ENCODE measurements at regions not wholly inside any gene's neighbourhood (a gene's known extent, or its start where the extent isn't known, plus 50 kb on each side); places are given as distances from the start of the nearest gene placed in this dataset.
"Not testable (repeated sequence)": the region's sequence is repeated elsewhere in the genome, so short reads cannot be mapped to it uniquely, and the experiment has no call there.

GRCh38 chr14:61602003-61602732 is 93.1 kb upstream of the HIF1A start:
- DNase-seq (ENCODE audit: low read depth in 2 of 2), result no peak

GRCh38 chr14:61602733-61603077 is 92.6 kb upstream of the HIF1A start:
- no peak for DNase-seq (ENCODE audit: low read depth in 2 of 2)

DNA sequence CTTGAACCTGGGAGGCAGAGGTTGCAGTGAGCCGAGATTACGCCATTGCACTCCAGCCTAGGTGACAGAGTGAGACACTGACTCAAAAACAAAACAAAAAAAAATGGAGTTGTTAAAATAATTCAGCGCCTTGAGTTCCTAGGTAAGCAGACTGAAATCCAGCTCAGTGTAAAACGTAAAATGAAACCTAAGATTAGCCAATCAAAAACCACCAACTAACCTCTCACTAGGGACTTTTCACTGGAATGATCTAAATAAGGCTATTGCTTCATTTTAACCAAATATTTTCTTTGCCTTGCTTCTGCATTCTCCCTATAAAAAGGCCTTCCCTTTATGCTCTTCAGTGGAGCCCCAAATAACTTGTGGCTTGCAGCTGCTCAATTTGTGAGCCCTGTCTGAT is 91.6 kb upstream of the HIF1A start:
- no peak for DNase-seq (ENCODE audit: low read depth in 2 of 2)

GRCh38 chr14:61607570-61608244 is 87.6 kb upstream of the HIF1A start:
- DNase-seq (ENCODE audit: low read depth in 2 of 2), result no peak

GRCh38 chr14:61608245-61609165 is 86.8 kb upstream of the HIF1A start:
- no peak for DNase-seq (ENCODE audit: low read depth in 2 of 2)

DNA sequence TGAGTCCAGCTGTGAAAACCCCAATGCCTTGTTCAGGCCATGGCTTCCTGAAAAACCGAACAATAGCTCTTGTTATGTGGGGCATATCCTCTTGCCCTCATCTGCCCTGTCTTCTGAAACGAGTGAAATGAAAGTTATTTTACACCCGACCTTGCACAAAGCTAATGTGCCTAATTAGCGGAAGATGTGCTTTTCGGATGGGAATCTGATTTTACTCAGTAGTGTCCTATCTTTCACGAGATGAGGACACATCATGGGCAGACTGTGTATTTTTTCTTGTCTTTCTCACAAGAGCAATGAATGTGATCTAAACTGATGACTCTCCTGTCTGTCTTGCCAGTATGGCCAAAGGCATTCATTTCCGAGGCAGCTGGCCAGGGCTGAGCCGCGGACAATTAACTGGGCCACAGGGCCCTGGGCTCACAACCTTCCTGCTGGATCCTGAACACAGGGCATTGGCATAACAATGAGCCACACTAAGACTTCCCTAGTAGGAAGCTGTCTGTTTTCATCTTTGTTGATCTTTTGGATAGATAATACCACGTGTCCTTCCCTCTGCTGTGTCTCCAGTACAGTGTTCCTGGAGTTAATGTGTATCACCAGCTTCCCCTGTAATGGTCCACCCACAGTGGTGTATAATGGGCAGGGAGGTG is 86.0 kb upstream of the HIF1A start:
- no peak for DNase-seq (ENCODE audit: low read depth in 2 of 2)

GRCh38 chr14:61609884-61610283 is 85.4 kb upstream of the HIF1A start:
- DNase-seq (ENCODE audit: low read depth in 2 of 2), result no peak

- no peak for DNase-seq (ENCODE audit: low read depth in 2 of 2)
These were observed 84.4 kb upstream of the HIF1A start for GRCh38 chr14:61610900-61611299.

GRCh38 chr14:61611880-61612630 is 83.3 kb upstream of the HIF1A start:
- no peak for DNase-seq (ENCODE audit: low read depth in 2 of 2)

DNA sequence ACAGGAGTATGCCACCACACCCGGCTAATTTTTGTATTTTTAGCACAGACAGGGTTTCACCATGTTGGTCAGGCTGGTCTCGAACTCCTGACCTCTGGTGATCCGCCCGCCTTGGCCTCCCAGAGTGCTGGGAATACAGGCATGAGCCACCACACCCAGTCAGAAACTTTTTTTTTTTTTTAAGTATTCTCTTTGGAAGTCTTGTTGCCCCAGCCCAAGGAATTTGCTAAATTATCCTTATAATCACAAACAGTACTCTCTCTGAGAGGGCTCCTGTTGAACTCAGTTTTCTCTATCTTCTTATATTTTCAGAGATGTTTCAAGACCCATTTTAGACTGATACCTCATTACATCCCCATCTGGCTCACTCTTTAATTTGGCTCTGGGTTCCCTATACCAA is 82.3 kb upstream of the HIF1A start:
- DNase-seq (ENCODE audit: low read depth in 2 of 2), result not testable (repeated sequence)

- DNase-seq (ENCODE audit: low read depth in 2 of 2), result no peak
These were observed 80.6 kb upstream of the HIF1A start for GRCh38 chr14:61614693-61615092.

DNA sequence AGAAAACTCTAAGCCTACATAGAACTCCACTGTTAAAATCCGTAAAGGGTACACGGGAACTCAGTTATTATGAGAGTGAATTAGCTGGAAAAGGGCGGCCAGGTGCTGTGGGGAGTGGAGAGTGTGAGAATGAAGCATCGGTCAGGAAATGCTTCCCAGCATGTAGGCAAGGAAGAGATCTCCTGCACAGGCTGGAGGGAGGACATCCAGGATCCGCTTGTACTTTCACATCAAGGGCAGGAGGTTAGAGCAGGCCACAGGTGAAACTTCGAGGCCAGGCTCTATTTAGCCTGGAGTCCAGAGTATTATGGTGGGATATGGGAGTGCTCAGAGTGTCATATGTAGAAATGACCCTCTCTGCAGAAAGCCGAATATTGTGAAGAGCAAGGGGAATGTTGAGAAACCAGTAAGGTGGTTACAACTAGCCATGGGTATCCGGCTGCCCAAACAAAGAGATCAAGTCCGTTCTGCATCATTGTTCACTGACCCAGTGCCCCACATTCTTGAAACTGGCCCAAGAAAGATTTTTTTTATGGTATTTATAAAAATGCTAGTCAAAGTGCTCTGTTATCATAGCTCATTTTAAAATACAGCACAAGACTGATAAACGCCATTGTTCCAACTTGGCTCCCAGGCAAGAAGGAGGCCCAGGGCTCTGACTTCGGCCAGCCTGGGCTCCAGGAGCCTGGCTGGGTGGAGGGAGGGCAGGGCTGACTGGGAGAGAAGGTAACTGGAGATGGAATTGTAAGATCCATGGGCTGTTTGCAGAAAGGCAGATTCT is 79.4 kb upstream of the HIF1A start:
- DNase-seq (ENCODE audit: low read depth in 2 of 2), result no peak

- no peak for DNase-seq (ENCODE audit: low read depth in 2 of 2)
These were observed 78.7 kb upstream of the HIF1A start for GRCh38 chr14:61616524-61617185.

GRCh38 chr14:61618448-61618847 is 76.9 kb upstream of the HIF1A start:
- no peak for DNase-seq (ENCODE audit: low read depth in 2 of 2)

- DNase-seq (ENCODE audit: low read depth in 2 of 2), result no peak
These were observed 75.8 kb upstream of the HIF1A start for GRCh38 chr14:61619494-61619893.

- DNase-seq (ENCODE audit: low read depth in 2 of 2), result peak in 1 of 2 donors; percentile 20
These were observed 75.0 kb upstream of the HIF1A start for GRCh38 chr14:61620130-61620946.

DNA sequence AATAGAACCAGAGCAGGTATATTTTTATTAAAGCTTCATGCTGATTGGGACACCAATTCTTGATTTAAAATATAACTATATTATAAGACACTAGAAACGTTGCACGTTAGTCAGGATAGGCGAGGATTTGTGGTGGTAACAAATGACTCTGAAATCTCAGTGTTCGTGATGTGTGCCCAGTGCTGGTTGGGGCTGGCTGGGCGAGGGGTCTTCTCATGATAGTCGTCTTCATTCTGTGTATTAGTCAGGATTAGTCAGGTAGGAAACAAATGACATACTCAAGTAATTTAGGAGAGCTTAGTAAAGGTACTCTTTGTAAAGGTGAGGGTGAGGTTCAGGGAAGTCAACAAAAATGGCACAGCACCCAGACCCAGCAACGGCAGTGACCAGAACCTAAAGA is 73.9 kb upstream of the HIF1A start:
- no peak for DNase-seq (ENCODE audit: low read depth in 2 of 2)

GRCh38 chr14:61622051-61622450 is 73.3 kb upstream of the HIF1A start:
- DNase-seq (ENCODE audit: low read depth in 2 of 2), result no peak

GRCh38 chr14:61623927-61624326 is 71.4 kb upstream of the HIF1A start:
- no peak for DNase-seq (ENCODE audit: low read depth in 2 of 2)

Data from stimulated activated CD4-positive, alpha-beta T cell treated with anti-CD3 and anti-CD28 coated beads, Interleukin-1b, Interleukin-23, amount 100 ng/mL, for 4 hours (primary cell).